Choroid plexus epithelial cell (primary cell): ENCODE measurements at regions not wholly inside any gene's neighbourhood (a gene's known extent, or its start where the extent isn't known, plus 50 kb on each side); places are given as distances from the start of the nearest gene placed in this dataset.
"Not testable (repeated sequence)": the region's sequence is repeated elsewhere in the genome, so short reads cannot be mapped to it uniquely, and the experiment has no call there.

Source experiments
- DNase-seq: peaks from one replicate; pipeline ENCODE4 v3.0.0-alpha.2; 2010; ENCODE audit warnings: low read depth
- H3K4me3 ChIP-seq: 2 replicates; pipeline ENCODE4 v1.5.1; 2011; ENCODE audit warnings: low read depth, mild to moderate bottlenecking, control low read depth, low read length, moderate library complexity
- TF ChIP-seq, protein P1 (sequence below): conservative IDR thresholded peaks from 2 replicates; pipeline ENCODE4 v1.5.1; 2011; ENCODE audit warnings: low read depth, mild to moderate bottlenecking, control low read depth, inconsistent platforms, low read length, moderate library complexity

DNA sequence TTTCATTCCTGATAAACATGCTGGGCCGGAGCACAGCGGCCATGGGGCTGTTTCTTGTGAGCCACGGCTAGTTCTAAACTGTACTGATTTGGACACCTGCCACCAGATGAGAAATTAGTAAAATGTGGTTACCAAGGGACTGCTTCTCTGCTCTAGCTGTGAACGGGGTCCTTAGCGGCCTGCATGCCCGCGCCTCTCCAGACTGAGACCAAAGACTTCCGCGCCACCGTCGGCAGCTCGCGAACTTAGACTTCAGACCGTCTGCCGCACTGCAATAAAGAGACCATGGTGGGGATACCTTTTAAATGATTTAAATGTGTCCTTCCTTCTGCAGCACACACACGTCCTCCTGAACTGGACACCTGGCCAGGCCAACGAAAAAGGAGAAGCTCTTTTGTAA, 116.4 kb downstream of the BMS1 start:
- no peak overlapping the region for H3K4me3 ChIP-seq
- no peak for DNase-seq
- TF ChIP-seq, protein P1, sequence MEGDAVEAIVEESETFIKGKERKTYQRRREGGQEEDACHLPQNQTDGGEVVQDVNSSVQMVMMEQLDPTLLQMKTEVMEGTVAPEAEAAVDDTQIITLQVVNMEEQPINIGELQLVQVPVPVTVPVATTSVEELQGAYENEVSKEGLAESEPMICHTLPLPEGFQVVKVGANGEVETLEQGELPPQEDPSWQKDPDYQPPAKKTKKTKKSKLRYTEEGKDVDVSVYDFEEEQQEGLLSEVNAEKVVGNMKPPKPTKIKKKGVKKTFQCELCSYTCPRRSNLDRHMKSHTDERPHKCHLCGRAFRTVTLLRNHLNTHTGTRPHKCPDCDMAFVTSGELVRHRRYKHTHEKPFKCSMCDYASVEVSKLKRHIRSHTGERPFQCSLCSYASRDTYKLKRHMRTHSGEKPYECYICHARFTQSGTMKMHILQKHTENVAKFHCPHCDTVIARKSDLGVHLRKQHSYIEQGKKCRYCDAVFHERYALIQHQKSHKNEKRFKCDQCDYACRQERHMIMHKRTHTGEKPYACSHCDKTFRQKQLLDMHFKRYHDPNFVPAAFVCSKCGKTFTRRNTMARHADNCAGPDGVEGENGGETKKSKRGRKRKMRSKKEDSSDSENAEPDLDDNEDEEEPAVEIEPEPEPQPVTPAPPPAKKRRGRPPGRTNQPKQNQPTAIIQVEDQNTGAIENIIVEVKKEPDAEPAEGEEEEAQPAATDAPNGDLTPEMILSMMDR = no peak

DNA sequence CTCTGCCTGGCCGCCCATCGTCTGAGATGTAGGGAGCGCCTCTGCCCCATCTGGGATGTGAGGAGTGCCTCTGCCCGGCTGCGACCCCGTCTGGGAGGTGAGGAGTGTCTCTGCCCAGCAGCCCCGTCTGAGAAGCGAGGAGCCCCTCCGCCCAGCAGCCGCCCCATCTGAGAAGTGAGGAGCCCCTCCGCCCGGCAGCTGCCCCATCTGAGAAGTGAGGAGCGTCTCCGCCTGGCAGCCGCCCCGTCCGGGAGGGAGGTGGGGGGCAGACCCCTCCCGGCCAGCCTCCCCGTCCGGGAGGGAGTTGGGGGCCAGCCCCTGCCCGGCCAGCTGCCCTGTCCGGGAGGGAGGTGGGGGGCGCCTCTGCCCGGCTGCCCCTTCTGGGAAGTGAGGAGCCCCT, 117.8 kb downstream of the BMS1 start:
- H3K4me3 ChIP-seq, DNase-seq: not testable (repeated sequence)

DNA sequence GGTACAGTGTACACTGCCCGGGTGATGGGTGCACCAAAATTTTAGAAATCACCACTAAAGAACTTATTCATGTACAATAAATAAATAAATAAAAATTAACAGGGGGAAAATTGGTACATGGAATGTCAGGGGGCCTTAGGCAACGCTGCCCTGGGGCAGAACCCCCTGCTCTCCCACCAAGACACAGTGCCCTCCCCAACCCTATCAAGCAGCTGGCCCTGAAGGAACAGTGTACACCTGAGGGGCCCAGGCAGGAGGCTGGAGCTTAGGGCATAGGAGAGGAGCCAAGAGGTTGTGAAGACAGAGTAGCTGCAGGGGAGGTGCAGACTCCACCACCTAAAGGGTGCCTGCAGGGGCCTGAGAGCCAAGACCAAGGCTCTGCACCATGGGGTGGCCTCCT, 128.8 kb downstream of the BMS1 start:
- no peak overlapping the region for H3K4me3 ChIP-seq
- TF ChIP-seq, protein P1 = no peak

DNA sequence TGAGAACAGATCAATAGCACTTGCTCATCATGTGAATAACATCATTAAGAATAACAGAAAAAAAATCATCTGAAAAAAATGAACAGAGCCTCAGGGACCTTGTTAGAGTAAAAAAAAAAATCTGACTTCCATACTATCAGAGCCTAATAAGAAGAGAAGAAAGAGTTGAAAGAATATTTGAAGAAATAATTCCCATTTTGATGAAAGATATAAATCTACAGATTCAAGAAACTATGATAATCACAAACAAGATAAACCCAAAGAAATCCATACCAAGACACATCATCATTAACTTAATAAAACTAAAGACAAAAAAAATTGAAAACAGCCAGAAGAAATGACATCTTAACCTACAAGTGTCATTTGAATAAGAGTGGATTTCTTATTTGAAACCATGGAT, 134.4 kb downstream of the BMS1 start:
- no peak for DNase-seq
- H3K4me3 ChIP-seq = no peak overlapping the region
- TF ChIP-seq, protein P1 = no peak

More for the DNA sequence above, 128.8 kb downstream of the BMS1 start:
- no peak for DNase-seq

DNA sequence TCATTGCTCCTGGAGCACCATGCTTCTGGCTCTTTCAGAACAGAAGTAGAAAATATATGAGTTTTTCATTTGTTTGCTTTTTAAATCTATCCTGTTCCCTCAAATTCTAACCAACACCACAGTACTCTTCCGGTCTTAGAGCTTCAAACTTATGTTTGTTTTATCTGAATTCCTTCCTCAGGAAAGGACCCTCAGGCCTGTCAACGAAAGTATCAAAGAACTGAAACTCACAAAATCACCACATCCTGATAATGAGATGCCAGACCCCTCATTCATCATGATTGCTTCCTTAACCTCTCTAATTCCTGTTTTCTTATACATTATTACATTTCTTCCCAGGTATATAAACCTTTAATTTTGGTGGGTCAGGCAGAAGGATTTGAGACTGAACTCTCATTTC, 135.2 kb downstream of the BMS1 start:
- no peak overlapping the region for H3K4me3 ChIP-seq
- no peak for DNase-seq
- TF ChIP-seq, protein P1 = no peak

DNA sequence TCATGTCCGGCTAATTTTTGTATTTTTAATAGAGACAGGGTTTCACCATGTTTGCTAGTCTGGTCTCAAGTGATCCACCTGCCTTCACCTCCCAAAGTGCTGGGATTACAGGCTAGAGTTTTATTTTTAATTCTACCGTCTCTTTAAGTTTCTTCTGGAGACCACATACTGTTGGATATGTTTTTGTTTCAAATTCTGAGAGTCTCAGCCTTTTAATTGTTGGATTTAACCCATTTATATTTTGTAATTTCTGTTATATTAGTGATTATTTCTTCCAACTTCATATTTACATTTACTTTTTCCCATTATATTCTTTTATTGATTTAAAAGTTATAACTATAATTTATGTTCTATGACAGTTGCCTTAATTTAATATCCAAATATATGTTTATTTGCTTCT, 139.4 kb downstream of the BMS1 start:
- TF ChIP-seq, protein P1 = no peak
- no peak for DNase-seq
- no peak overlapping the region for H3K4me3 ChIP-seq

DNA sequence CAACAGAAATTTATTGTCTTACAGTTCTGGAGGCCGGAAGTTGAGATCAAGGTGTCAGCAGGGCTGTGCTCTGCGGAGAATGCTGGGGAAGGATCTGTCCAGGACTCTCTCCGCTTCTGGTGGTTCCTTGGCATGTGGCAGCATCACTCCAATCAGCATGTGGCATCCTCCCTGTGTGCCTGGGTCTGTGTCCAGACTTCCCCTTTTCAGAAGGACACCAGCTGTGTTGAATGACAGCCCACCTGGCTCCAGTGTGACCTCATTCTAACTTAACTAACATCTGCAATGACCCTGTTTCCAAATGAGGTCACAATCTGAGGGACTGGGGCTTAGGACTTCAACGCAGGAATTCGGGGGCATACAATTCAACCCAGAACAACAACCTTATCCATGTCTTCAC, 141.9 kb downstream of the BMS1 start:
- H3K4me3 ChIP-seq = no peak overlapping the region
- DNase-seq = no peak
- TF ChIP-seq, protein P1 = no peak

DNA sequence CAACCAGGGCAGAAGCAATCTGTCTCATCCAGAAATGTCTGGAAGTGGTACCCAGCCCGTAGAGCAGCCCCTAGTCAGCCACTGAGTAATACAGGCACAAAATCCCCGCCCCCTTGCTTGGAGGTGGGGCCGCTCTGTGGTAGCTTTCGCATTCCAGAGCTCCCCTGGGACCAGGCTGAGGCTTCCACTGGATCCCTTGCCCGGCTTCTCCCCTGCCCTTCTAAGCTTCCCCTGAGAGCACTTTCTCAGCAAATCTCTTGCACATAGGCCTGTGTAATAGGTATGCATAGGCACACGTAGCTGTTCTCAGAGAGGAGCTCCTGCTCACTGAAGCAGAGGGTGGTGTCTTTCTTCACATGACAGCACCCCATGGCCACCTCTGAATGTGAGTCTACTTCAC, 144.2 kb downstream of the BMS1 start:
- peak; percentile 70 for DNase-seq
- H3K4me3 ChIP-seq = no peak overlapping the region
- TF ChIP-seq, protein P1 = no peak
